GM18511 (cell line): ENCODE measurements at regions not wholly inside any gene's neighbourhood (a gene's known extent, or its start where the extent isn't known, plus 50 kb on each side); places are given as distances from the start of the nearest gene placed in this dataset.
A peak's percentile ranks its signal among the peaks of the same experiment; 100 is the strongest.

ENCODE experiments used
- ATAC-seq: cut with Tn5 transposase; IDR thresholded peaks from one replicate; pipeline ENCODE4 v1.9.1; 2021; ENCODE audit warnings: mild to moderate bottlenecking, moderate library complexity; ENCODE audit not compliant: unreplicated experiment

DNA sequence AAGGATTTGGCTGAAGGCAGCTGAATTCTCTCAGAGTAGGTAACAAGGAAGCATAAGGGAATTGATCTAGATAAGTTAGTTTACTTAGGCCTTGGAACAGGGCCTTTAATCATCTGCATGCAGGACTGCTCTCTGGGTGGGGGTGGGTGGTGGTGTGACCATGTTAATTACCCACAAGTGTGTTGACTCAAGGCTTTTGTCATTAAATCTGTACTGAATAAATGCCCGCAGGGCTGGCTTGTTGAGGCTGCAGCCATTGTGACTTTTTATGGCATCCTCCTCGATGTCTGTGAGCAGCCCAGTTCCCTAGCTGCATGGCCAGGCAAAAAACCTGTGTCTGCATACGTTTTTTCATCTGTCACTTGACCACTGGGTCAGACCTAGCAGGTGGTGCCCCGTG is 63.5 kb upstream of the ASCC3 start:
- no peak for ATAC-seq

DNA sequence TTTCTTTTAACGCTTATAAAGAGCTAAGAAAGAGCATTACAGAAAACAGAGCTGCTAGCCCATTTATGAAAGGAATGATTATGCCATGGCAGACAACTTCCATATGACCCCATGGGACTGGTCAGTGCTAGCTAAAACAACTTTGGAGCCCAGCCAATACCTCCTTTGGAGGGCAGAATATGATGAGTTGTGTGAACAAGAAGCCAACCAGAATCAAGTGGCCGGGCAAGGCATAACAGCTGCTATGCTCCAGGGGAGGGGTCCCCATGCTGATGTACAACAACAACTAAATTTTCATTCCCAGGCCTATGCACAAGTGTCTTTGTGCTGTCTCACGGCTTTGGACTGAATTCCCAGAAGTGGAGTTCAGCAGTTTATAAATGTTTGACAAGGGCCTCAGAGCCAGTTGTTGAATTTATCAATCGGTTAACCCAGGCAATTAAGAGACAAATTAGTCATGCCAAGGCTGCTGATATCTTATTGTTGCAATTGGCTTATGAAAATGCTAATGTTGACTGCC is 65.0 kb upstream of the ASCC3 start:
- ATAC-seq = no peak

DNA sequence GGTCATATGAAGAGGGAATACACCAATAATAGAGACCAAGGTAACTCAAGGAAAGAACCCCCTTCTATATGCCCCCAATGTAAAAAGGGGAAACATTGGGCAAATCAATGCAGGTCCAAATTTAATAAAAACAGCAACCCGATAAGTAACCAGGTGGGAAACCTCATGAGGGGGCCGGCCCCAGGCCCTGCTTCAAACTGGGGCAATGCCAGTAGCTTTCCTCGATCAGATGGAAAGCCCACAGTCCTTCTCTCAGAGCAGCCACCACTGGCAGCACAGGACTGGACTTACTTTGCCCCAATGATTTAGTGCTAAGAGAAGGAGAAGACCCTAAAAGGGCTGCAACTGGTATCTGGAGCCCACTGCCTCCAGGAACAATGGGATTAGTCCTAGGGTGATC is 65.6 kb upstream of the ASCC3 start:
- ATAC-seq = no peak

DNA sequence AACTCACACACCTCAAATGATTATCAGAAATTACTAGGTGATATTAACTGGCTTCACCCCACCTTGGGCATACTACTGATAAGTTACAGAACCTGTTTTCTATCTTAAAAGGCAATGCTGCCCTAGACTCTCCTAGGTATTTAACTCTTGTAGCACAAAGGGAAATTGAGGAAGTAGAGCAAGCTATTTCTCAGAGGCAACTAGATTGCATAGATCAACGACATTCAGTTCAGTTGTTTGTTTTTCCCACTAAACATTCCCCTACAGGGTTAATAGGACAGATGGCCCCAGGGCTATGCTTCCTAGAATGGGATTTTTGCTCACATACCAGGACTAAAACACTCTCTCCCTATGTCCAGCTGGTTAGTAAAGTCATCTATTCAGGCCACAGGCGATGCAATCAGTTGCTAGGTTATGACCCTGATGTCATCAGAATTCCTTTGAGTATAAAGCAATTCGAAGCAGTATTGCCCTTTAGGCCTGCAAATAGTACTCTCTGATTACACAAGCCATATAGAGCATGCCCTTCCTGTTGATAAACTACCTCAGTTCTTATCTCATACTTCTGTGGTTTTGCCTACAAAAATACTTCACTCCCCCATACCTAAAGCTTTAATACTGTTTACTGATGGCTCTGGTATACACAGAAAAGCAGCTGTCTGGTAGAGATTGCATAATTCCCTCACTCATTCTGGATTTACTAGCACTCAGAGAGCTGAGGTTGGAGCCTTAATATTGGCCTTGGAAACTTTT is 67.4 kb upstream of the ASCC3 start:
- no peak for ATAC-seq

DNA sequence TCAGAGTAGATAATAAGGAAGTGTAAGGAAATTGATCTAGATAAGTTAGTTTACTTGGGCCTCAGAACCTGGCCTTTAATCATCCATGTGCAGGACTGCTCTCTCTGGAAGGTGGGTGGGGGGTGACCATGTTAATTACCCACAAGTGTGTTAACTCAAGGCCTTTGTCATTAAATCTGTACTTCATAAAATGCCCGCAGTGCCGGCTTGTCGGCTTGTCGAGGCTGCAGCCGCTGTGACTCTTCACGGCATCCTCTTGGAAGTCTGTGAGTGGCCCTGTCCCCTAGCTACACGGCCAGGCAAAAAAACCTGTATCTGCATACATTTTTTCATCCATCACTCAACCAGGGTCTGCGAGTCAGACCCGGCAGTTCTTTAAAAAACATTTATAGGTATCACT is 70.9 kb upstream of the ASCC3 start:
- ATAC-seq = no peak

DNA sequence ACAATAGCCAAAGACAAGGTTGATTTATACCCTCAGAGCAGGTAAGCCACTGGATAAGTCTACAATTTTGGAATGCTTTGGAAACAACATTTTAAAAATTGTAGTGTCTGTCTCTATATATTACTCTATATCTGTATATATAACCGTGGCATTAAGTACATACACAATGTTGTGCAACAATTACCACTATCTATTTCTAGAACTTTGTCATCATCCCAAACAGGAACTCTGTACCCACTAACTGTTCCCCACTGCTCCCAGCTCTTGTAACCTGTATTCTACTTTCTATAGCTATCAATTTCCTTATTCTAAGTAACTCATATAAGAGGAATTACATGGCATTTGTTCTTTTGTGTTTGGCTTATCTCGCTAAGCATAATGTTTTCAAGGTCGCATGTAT is 78.2 kb upstream of the ASCC3 start:
- no peak for ATAC-seq

DNA sequence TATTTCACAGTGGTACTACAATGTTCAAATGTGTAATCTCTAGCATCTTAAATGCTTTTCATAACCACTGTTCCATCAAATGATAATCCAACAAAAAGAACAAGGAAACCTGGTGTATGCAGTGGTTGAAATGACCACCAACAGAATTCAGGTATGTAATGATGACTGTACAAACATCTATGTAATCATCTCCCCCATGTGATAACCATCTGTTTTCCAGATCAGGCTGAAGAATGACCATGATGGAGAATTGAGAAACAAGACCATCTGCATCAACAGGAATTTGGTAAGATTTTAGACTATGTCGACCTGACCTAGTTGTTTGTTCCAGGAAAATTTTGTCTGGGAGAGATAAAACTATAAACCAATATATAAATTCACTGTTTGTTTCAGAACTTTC is 81.3 kb upstream of the ASCC3 start:
- ATAC-seq = no peak

DNA sequence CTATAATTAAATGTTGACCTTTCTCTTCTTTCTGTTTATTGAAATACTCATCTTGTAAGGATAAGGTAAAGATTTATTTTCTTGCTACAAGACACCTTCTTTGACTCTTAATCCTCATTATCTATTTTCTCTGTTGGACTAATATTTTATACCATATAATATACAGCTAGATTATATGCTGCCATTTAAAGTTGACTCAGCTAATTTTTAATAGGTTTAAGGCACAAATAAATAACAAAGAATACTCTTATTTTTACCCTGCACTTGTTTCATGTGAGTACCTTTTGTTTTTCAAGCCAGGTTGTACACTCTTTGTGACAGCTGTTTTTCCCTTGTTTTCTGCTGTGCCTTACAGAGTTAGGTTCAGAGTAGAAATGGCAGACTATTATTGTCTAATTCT is 83.9 kb upstream of the ASCC3 start:
- no peak for ATAC-seq

DNA sequence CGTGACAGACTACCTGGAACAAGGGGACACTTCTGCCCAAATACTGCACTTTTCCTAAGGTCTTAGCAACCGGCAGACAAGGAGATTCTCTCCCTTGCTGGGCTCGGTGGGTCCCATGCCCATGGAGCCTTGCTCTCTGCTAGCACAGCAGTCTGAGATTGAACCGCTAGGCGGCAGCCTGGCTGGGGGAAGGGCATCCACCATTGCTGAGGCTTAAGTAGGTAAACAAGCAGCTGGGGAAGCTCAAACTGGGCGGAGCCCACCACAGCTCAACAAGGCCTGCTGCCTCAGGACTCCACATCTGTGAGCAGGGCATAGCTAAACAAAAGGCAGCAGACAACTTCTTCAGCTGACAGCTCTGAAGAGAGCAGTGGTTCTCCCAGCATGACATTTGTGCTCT is 87.8 kb upstream of the ASCC3 start:
- ATAC-seq = no peak

DNA sequence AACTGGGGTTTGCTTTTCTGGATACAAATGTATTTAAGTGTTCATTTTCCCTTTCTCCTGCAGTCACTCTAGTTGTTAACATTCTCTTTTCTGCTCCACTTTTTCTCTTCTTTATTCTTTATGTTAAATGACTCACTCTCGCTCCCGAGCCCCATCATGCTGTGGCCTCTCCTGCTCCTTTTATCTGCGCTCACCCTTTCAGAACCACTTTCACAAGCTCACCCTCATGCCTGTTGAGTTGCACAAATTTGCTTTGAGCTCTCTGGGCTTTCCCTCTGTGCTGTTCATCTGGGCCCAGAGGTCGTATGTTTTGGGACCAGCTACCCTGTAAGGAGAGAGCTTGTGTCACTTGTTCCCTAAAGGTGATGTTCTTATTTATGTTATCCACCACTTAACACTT is 98.1 kb upstream of the ASCC3 start:
- no peak for ATAC-seq

DNA sequence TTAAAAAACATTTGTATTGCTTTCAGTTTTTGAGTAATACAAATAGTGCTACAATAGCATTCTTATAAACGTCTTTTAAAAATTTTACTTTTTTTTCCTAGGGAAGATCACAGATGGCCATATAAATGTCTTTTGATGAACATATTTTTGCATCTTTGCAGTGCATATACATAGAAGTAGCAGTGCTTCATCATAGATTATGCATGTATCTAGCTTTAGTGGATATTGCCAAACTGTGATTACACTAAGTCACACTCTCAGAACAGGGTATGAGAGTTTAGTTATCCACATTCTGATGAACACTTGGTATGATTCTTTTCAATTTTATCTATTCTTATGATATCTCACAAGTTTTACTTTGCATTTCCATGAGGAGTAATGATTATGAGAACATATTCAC is 99.8 kb upstream of the ASCC3 start:
- ATAC-seq = no peak

DNA sequence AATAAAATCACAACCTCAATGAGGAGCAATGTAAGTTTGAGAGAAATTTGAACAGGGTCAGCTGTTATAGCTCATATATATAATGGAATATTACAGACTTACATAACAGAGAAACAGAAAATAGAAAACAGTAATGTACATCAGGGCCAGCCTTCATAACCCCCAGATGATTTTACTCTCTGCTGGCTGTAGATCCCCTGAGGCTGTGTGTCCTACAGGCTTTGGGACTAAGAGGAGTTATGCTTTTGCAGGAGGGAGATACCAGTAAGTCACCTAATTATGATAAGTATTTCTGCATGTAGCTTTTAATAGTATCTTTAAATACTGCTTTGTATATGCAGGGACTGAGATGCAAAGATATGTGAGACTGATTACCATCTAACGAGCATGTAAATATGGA is 105.8 kb upstream of the ASCC3 start:
- no peak for ATAC-seq

DNA sequence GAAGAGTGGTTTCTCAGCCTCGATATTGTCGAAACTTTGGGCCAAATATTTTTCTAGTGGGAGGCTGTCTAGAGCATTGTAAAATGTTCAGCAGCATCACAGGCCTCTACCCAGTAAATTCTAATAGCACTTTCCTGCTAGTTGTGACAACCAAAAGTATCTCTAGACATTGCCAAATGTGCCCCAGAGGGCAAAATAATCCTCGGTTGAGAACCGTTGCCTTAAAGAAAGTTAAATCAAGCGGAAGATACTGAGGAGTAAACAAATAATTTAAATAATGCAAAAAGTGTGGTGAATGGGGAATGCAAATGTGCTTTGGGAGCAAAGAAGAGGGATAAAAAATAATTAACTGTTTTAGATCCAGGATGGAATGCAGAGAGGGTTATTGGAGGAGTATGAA is 106.4 kb upstream of the ASCC3 start:
- no peak for ATAC-seq

DNA sequence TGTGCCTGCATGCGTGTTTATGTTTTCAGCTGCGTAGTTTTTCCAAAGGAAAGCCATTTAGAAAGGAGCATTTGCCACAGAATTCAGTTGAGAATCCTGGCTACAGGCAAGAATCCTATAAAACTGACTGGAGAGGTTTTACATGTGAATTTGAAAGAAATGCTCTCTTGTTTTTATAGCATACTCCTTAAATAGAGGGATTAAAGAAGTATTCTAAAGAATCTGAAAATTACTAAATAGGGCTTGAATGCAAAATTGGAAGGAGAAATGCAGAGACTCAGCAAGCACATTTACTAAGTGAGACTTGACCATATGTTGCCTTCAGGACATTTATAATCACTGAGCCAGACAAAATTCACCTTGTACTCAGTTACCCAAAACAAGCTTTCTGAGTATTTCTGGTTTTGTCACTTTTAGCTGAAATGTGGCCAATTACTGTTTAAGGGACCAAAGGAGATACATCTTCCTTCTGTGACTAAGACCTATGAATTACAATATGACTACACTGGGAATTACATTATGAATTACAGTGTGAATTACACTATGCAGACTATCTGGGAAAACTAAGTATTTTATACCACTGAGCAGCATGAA is 107.4 kb upstream of the ASCC3 start:
- ATAC-seq = no peak

DNA sequence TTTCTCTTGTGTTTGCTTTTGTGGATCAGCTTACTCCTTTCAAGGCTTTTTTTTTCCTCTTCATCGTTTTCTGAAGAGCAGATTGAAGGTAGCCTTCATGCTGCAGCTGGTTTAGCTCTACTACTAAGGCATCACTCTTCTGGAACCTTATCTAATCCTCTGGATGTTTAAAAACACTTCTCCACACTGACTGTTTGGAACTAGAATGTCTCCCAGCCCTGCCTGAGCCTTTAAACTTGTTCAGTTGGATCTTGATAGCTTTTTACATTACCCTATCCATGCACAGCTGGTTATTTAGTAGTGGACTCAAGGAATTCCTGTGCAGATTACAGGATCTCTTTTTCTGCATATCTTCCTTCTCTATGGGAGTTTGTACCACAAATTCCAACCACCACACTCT is 108.9 kb upstream of the ASCC3 start:
- no peak for ATAC-seq

DNA sequence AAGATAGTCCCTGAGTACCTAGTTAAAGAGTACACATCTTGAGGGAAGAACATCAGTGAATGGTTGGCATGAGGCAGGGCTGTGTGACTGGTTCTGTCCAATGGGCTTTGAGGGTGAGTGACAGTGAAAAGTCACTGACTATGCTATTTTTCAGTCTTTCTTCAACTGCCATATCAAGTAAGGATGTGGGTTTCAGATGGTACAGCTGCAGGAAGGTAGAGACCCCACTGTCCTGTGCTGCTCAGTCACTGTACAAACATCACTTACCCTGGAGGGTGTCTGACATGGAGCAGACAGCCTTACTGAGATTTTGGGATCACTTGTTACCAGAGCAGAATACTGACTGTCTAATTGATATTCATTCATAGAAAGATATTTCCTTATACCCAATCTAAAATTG is 115.3 kb upstream of the ASCC3 start:
- no peak for ATAC-seq

DNA sequence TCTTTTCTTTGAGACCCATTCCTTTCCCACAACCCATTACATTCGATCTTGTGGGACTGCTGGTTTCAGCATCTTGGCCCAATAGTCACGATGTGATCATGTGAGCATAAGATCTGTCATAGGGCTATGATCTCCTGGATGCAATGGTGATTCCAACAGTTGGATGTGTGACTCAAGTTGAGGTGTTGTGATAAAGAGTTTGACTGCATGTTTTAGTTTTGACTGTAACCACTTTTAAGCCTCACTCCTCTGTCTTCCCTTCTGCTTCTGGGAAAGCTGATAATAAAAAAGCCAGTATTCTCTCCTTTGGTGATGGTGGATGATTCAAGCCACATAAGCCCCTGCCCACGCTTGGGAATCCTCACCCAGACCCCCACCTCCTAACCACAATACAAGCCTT is 117.0 kb upstream of the ASCC3 start:
- ATAC-seq = no peak

DNA sequence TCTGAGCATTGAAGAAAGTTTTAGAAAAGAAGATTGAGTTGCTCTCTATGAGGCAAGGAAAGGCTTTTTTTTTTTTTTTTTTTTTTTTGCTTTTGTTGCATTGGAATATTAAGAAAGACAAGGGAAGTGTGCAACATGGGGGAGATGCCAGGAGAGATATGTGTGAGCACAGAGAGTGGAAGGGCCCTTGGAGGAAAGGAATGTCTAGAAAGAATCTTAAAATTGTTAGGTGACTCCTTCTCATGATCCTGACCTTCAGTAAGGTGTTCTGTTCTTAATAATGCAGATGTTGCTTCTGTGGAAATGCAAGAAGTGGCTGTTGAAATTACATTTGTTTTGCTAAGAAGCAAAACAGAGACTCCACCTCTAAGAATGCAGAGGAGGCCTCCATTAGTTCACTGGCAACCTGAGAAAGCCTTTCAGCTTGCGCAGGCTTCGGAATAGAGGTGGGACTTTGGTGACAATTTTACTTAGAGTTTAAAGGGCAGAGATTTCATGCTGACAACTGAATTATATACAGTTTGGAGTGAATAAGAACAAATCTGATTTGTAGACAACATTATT is 118.0 kb upstream of the ASCC3 start:
- no peak for ATAC-seq

DNA sequence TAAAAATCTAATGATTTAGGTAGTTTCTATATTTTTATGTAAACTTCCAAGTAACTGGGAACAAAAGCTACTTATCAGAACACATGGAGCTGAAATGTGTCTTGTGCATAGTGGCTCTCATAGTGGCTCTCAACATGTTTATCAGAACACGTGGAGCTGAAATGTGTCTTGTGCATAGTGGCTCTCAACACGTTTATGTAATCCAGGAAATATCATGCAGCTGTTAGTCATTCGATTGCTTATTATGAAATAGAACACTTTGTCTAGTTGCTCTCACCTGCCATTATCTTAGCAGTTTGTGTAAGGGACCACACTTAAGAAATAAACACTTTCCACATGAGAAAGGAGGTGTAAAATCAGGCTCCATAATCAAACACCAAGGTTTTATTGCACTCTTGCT is 119.2 kb upstream of the ASCC3 start:
- ATAC-seq = no peak

DNA sequence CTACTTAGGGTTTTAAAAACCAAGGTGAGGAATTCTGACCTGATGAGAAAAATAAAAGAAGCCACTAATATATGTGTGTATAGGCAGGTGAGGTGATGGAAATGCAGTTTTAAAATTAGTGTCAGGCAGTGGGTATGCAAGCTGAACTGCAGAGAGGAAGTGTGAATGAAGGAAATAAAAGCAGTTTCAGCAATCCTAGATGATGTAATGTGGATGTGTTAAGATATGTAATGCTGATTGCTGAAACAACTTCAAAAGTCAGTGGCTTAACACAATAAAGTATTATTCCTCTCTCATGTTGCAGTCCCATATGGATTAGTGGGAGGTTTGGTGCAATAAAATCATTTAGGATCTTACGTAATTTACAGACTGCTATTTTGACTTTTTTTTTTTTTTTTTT is 119.9 kb upstream of the ASCC3 start:
- ATAC-seq = no peak

DNA sequence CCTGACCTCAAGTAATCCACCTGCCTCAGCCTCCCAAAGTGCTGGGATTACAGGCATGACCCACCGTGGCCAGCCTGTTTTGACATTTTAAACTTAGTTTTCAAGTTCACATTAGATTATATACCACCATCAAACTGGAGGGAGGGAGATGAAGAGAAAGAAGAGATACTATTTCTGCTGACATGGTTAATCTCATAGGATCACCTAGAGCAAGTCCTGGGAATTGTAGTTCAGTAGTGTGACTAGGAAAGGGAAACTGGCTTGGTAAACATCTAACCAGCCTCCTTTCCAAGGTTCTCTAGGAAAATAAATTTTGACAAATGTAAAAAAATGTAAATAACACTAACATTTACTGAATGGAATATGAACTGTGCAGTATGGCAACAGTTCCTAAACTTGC is 120.5 kb upstream of the ASCC3 start:
- no peak for ATAC-seq

DNA sequence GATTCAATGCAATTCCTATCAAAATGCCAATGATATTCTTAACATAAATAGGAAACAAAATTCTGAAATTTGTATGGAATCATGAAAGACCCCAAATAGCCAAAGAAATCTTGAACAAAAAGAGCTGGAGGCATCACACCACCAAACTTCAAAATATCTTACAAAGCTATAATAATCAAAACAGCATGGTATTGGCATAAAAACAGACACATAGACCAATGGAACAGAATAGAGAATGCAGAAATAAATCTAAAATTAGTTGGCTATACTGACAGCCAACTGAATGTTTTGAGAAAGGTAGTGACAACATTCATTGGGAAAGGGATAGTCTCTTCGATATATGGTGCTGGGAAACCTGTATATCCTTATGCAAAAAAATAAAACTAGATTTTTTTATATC is 121.9 kb upstream of the ASCC3 start:
- ATAC-seq = no peak

DNA sequence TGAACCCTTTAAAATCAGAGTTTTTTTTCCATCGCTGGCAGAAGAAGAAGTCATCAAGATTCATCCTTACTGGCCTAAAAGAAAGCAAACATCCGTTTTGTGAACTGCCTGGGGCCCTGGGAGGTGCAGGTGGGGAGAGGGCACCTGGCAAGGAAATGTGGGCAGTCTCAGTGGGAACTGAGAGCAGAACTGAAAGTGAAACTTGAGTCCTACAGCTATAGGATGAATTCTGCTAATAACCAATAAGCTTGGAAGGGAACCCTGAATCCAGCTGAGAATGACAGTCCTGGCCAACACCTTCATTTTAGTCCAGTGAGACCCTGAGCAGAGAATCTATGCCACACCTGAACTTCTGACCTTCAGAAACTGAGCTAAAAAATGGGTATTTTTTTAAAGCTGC is 130.1 kb upstream of the ASCC3 start:
- peak; percentile 97 for ATAC-seq
